HG02678 (cell line): ENCODE measurements at regions not wholly inside any gene's neighbourhood (a gene's known extent, or its start where the extent isn't known, plus 50 kb on each side); places are given as distances from the start of the nearest gene placed in this dataset.
"Not testable (repeated sequence)": the region's sequence is repeated elsewhere in the genome, so short reads cannot be mapped to it uniquely, and the experiment has no call there.

Source experiments
- ATAC-seq: cut with Tn5 transposase; IDR thresholded peaks from one replicate; pipeline ENCODE4 v1.9.1; 2021; ENCODE audit warnings: mild to moderate bottlenecking, moderate library complexity; ENCODE audit not compliant: unreplicated experiment

DNA sequence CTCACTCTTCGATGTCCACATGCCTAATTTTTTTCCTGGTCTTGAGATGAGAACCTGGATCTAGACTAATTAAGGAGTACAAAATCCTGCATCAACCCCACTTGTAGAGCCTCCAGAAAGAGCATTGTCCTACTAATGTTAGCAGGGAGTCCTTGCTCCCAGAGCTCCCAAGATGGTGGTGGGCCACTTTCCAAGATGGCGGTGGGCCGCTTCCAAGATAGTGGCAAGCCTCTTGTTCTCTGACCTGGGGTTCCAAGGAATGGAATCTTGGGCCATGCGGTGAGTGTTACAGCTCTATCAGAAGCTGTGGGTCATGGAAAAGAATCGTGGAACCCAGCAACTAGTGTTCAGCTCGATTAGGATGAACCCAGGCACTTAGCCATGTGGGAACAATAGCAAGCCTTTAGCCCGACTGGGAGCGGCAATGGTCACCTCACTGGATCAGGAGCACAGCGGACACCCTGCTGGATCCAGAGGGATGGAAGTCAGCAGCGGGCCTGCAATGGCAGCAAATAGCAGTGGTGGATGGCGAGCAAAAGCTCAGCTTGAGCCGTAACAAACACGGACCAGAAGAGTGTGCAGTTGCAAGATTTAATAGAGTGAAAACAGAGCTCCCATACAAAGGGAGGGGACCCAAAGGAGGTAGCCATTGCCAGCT is 1997.5 kb upstream of the RAG2 start:
- ATAC-seq, result not testable (repeated sequence)

DNA sequence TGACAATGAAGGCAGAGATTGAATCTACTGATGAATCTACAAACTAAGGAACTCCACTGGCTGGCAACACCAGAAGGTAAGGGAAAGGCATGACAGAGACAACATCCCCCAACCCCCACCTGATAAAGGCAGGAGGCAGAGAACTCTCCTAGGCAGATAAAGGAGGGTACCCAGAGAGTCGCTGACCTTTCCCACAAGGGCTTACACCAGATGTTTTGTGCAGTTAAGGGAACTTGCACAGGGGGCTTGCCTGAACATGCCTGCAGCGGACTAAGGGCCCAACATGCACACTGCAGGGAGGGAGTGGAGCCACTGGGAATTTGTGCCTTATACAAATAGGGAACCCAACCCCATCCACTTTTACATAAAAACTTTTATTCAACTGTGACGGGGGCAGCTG is 1996.9 kb upstream of the RAG2 start:
- no peak for ATAC-seq

DNA sequence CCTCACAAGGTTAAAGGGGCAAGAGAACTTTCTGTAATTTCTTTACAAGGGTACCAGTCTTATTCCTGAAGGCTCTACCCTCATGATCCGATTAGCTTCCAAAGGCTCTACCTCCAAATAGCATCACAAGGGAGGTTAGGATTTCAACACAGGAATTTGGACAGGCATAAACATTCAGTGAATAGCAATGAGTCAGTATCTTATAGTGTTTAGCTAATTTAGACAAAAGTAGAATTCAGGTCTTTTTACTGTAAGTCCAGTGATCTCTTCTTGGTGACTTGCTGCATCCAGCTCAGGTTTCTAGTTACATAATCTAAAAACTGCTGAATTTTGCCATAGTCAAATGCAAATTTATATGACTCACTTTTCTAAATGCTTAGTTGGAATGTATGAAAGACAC is 1995.6 kb upstream of the RAG2 start:
- ATAC-seq, result no peak

DNA sequence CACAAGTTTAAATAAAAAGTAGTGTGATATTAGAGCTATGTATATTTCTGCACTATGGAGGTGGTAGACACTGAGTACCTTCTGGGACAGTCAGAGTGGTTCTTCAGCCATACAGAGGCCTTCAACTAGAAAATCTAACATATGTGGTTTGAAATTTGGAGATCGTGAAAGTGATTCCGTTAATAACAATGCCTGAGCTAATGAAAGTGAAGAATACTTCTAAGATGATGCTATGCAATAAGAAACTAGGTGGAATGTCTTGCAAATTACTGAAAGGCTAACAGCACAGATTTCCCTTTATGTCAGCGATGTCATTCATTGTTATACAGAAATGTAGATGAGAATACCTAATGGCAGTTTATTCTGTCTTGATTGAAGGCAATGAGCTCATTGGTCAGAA is 1984.7 kb upstream of the RAG2 start:
- no peak for ATAC-seq

DNA sequence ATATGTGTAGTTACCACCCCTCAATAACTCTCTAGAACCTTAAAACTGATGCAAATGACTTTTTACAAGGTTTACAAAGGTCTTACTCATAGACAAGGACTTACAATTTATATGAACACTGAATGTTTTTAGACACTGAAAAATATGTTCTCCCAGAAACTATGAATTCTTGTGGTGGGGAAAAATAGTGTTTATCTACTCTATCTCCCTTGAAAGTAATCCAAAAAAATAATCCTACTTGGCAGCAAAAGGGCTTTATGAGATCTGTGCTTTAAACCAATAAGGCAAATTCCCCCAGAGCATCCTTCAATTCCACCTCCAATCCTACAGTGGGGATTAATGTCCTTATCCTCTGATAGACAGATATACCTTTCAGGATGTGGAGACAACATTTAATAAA is 1984.1 kb upstream of the RAG2 start:
- ATAC-seq, result no peak

DNA sequence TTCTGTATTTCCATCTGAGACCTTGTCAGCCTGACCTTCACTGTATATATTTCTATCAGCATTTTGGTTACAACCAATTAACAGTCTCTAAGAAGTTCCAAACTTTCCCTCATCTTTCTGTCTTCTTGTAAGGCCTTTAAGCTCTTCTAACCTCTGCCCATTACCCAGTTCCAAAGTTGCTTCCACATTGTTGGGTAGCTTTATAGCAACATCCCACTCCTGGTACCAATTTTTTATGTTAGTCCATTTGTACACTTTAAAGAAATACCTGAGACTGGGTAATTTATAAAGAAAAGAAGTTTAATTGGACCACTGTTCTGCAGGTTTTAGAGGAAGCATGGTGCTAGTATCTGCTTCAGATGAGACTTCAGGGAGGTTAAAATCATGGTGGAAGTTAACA is 1979.7 kb upstream of the RAG2 start:
- no peak for ATAC-seq

DNA sequence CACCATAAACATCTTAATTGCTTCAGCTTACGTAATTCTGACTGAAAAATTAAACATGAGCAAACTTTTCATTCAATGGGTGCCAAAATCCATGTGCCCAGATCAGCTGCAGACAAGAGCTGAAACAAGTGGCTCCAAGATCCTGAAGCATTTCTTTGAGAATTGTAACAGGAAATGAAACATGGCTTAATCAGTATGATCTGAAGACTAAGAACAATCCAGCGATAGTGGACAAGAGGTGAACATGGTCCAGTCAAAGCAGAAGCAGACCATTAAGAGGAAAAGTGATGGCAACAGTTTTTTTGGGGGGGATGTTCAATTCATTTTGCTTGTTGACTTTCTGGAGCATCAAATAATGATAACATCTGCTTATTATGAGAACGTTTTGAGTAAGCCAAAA is 1964.5 kb upstream of the RAG2 start:
- ATAC-seq, result no peak

DNA sequence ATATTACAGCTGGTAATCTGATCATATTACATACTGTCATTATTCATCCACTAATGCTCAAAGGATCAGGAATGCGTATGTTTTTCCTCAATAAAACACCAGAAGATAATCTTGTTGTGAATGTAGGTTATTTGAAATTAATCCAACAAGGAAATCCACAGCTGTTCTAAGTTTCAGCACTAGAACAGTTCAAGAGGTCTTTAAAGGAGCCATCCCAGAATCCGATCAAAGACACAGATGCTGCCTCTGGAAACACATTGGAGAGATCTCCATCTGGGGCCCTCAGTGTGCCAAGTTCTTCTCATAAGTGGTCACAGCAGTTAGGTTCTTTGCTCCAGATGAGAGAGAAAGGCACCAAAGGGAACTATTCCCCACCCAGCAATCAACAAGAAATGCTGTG is 1955.1 kb upstream of the RAG2 start:
- ATAC-seq, result no peak

DNA sequence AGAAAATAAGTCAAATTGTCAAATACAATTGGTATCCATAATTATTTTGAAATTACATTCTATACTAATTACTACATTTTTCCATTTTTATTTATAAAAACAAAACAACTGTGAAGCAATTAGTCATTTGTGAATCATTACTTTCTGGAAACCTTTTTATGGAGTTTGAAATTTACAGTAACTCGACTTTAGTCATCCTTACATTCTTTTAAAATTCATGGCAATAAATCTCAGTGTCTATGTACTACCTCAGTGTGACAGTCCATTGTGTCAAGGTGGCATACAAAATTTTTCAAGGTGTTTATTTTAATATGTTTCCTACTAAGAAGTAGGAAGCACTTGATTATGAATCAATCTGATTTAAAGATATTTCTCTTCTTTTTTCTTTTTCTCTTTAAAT is 1949.4 kb upstream of the RAG2 start:
- no peak for ATAC-seq

DNA sequence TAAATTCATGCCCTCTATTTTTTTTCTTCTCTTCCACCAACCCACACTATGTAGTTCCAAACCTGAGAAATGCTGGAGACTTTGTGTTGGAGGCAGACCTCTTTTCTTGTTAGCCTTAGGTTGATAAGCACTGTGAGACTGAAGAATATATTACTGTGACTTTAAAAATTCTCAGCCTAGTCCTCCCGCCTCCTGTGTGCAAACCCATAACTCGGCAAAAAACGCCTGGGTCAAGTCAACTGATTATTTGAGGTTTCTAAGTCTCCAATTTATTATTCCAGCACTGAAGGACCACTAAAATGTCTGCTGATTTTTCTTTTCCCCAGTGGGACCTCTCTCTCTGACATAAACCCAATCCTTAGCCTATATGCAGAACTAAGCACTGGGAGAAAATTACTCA is 1946.0 kb upstream of the RAG2 start:
- no peak for ATAC-seq

DNA sequence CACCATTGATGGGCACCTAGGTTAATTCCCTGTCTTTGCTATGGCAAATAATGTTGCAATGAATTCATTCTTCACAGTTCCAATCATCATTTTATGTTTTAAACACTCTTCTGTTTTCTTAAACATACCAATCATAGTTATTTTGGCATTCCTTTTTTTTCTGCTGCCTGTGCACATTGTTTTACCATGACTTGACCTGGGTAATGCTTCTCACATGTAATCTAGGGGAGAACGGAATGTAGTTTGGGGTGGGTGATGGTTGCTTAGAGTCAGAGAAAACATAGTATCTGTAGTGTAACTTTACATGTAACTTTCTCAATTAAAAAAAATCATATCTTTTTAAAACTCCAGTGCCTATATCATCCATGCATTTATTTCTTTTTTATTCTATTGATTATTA is 1945.3 kb upstream of the RAG2 start:
- ATAC-seq, result no peak

DNA sequence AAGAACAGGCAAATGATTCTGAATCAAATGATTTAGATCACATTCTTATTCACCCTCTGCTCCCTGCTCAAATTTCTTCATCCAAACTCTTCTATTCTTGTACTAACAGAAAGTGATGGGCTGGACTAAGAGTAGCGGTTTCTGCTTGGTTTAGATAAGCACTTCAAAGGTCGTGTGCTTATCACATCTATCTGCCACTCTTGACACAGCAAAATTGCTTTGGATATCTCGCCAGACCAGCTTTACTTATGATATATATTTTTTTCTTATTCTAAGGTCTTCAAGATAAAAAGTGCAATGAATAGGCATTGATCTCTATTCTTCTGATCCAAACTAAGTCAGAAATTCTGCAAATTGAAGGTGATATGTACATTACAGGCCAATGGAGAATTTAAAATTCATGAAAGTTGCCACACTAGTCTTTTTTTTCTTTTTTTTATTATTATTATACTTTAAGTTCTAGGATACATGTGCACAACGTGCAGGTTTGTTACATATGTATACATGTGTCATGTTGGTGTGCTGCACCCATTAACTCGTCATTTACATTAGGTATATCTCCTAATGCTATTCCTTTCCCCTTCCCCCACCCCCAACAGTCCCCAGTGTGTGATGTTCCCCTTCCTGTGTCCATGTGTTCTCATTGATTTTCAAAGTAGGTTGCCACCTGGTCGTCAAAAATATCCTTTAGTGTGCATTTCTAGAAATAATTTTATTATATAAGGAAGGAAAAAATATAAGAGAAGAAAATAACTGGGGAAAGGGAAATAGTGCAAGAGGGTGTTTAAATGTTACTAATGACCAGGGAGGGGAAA is 1941.0 kb upstream of the RAG2 start:
- no peak for ATAC-seq

DNA sequence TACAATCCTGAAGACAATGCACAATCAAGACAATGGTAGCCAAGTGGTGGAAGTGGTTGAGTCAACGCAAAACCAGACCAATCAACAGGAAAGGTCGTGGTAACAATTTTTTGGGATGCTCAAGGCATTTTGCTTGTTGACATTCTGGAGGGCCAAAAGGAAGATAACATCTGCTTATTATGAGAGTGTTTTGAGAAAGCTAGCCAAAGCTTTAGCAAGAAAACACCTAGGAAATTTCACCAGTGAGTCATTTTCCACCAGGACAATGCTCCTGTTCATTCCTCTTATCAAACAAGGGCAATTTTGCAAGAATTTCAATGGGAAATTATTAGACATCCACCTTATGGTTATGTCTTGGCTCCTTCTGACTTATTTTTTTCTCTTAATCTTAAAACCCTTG is 1932.2 kb upstream of the RAG2 start:
- no peak for ATAC-seq

DNA sequence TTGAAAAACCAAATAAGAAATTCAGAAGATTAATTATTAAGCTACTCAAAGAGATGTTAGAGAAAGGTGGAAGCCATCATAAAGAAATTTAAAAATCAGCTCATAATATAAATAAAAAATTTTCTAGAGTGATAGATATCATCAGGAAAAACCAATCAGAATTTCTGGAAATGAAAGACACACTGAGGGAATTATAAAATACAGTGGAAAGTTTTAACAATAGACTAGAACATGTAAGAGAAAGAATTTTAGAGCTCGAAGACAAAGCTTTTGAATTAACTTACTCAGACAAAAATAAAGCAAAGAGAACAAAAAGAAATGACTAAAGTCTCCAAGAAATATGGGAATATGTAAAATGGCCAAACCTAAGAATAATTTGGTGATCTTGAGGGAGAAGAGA is 1926.9 kb upstream of the RAG2 start:
- no peak for ATAC-seq

DNA sequence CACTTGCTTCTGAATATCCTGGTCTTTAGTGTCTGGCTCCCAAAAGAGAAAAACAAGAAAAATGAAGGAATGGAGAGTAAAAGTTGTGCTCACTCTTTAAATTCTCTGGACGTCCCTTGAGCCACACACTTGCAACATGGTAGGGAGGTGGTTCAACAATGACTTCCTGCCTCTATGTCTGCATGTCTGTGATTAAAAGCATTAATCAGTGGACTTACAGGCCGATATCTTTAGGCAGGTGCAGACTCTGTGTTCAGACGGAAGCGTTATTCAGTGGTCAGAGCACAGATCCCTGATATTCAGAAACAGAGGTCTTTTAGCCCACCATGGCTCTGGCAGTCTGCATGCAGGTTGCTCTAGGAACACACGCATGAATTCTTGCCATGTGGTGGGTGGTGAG is 1920.0 kb upstream of the RAG2 start:
- no peak for ATAC-seq

DNA sequence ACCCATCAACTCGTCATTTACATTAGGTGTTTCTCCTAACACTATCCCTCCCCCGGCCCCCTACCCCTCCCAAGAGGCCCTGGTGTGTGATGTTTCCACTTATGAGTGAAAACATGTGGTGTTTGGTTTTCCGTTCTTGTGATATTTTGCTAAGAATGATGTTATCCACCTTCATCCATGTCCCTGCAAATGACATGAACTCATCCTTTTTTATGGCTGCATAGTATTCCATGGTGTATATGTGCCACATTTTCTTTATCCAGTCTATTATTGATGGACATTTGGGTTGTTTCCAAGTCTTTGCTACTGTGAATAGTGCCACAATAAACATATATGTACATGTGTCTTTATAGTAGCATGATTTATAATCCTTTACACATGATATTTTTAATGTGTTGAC is 1914.8 kb upstream of the RAG2 start:
- ATAC-seq, result not testable (repeated sequence)

DNA sequence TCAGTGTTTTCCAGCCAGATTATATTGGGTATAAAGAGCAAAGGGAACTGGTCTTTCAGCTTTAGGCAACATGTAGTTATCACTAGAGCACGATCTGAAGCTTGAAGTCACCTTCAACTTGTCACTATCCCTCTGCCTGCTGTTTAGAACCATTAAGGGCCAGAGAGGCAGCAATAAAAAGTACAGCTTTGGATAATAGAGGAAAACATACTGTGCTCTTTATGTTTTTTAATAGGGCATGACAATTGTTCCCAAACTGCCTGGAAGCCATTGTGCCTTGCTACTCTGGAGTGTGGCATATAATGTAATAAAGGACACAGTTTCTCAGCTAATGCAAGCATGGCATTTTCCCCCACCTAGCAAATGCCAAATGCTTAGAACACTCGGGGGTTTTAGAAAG is 1912.0 kb upstream of the RAG2 start:
- ATAC-seq, result no peak

DNA sequence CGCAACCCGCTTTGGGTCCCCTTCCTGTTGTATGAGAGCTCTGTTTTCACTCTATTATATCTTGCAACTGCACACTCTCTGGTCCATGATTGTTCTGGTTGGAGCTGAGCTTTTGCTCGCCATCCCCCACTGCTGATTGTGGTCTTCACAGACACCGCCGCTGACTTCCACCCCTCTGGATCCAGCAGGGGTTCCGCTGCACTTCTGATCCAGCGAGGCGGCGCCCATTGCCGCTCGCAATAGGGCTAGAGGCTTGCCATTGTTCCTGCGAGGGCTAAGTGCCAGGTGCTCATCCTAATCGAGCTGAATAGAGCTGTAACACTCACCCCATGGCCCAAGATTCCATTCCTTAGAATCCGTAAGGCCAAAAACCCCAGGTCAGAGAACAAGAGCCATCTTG is 1905.8 kb upstream of the RAG2 start:
- ATAC-seq, result no peak

DNA sequence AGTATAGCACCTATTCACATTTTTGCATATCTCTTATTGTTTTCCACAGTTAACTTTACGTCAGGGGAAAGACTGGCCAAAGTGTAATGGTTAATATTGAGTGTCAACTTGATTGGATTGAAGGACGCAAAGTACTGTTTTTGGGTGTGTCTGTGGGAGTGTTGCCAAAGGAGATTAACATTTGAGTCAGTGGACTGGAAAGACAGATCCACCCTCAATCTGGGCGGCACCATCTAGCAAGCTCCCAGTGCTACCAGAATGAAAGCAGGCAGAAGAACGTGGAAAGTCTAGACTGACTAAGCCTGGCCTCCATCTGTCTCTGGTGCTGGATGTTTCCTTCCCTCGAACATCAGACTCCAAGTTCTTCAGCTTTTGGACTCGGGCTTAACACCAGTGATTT is 1900.7 kb upstream of the RAG2 start:
- ATAC-seq, result no peak

DNA sequence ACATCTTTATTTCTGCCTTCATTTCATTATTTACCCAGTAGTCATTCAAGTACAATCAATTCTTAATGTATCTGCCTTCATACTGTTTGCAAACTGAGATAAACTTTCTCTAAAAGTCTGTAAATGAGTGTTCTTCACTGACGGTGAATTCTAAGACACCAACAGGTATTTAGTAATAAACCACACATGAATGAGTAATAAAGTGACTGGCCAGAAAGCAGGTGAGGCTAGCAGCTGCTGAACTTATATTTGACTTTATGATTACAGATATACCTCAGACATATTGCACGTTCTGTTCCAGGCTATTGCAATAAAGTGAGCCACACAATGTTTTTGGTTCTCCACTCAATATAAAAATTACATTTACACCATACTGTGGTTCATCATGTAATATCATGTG is 1894.0 kb upstream of the RAG2 start:
- ATAC-seq, result no peak

DNA sequence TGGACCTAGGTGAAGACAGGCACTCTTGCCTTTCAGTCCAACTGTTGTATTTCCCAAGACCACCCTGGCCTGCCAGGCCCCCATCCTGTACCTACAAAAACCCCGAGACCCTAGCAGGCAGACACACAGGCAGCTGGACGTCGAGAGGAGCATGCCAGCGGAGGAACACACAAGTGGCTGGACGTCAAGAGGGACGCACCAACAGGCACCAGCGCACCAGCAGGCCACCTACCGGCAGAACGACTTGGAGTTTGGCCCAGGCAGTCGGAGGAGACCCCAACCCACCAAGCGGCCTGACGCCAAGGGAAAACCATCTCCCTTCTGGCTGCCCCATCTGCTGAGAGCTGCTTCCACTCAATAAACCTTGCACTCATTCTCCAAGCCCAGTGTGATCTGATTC is 1883.4 kb upstream of the RAG2 start:
- no peak for ATAC-seq

DNA sequence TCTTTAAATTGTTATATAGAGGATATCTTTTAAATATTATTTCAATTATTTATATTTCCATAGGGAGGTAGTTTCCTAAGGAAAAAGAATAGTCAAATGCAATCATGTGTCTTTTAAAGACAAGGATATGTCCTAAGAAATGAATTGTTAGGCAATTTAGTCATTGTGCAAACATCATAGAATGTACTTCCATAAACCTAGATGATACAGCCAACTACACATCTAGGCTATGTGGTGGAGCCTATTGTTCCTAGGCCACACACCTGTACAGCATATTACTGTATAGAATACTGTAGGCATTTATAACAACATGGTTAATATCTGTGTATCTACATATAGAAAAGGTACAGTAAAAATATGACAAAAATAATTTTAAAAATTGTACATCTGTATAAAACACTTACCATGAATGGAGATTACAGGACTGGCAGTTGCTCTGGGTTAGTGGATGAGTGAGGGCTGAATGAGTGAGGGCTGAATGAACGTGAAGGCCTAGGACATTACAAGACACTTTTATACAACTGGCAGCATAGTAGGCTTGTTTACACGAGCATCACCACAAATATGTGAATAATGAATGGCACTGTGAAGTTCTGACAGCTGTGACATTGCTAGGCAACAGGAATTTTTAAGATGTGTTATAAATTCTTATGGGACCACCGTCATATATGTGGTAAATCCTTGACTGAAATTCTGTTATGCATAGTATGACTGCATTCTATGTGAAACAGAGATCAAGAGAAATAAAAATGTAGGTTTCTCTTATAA is 1879.0 kb upstream of the RAG2 start:
- no peak for ATAC-seq
